Astrocyte of the cerebellum (primary cell): ENCODE measurements at regions not wholly inside any gene's neighbourhood (a gene's known extent, or its start where the extent isn't known, plus 50 kb on each side); places are given as distances from the start of the nearest gene placed in this dataset.
A peak's percentile ranks its signal among the peaks of the same experiment; 100 is the strongest.
"Not testable (repeated sequence)": the region's sequence is repeated elsewhere in the genome, so short reads cannot be mapped to it uniquely, and the experiment has no call there.

ENCODE experiments used
- DNase-seq: peaks from one replicate; pipeline ENCODE4 v3.0.0-alpha.2; 2011; ENCODE audit warnings: low read depth
- H3K4me3 ChIP-seq: 2 replicates; pipeline ENCODE4 v1.5.1; 2011; ENCODE audit warnings: mild to moderate bottlenecking, low read depth, low read length, moderate library complexity
- in situ Hi-C: cut with HindIII; loops from 2 replicates; pipeline ENCODE4 v1.10.0; 2017; ENCODE audit warnings: low sequenced_read_pairs
- TF ChIP-seq, protein P1 (sequence below): IDR thresholded peaks from 2 replicates; pipeline ENCODE4 v1.5.1; 2012; ENCODE audit warnings: low read length, low read depth, moderate library complexity, mild to moderate bottlenecking; ENCODE audit errors: missing control alignments

DNA sequence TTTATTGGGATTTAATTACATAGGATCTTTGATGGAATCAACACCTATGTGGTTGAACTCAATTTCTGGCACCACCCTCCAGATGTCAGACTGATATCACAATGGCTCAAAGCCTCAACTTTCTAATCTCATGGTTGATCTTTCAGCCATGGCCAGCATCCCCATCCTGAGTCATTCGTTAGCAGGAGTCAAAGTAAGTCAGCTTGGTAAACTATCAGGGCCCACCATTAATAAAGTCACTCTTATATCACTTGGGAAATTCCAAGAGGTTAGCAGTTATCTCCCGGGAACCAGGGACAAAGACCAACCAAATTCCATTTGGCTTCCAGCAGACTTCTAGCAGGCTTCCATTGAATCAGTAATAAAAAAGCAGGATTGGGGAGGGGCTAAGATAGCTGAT lies 50.7 kb upstream of the TNFSF4 start:
- no peak for DNase-seq
- TF ChIP-seq, protein P1, sequence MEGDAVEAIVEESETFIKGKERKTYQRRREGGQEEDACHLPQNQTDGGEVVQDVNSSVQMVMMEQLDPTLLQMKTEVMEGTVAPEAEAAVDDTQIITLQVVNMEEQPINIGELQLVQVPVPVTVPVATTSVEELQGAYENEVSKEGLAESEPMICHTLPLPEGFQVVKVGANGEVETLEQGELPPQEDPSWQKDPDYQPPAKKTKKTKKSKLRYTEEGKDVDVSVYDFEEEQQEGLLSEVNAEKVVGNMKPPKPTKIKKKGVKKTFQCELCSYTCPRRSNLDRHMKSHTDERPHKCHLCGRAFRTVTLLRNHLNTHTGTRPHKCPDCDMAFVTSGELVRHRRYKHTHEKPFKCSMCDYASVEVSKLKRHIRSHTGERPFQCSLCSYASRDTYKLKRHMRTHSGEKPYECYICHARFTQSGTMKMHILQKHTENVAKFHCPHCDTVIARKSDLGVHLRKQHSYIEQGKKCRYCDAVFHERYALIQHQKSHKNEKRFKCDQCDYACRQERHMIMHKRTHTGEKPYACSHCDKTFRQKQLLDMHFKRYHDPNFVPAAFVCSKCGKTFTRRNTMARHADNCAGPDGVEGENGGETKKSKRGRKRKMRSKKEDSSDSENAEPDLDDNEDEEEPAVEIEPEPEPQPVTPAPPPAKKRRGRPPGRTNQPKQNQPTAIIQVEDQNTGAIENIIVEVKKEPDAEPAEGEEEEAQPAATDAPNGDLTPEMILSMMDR = no peak
- no peak overlapping the region for H3K4me3 ChIP-seq
- in situ Hi-C loops = no loop called here

DNA sequence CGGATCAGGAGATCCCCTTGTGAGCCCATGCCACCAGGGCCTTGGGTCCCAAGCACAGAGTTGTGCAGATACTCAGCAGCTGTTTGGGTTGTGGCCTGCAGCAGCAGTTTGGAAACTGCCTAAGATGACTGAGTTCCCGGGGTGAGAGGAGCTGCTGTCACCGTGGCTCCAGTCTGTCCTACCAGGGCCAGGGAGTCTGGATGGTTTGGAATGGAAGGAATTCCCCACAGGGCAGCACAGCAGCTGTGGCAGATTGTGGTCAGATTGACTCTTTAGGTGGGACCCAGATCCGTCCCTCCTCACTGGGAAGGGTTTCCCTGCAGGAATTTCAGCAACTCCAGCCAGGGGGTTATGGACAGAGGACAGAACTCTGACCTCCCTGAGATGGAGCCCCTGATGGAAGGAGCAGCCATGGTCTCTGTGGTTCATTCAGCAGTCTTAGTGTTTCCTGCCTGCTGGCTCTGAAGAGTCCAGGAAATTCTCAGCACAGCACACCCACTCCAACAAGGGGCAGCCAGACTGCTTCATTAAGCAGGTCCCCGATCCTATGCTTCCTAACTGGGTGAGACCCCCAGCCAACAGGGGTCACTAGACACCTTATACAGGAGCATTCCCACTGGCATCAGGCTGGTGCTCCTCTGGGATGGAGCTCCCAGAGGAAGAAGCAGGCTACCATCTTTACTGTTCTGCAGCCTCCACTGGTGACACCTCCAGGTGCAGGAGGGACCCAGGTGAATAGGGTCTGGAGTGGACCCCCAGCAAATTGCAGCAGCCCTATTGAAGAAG lies 51.5 kb upstream of the TNFSF4 start:
- in situ Hi-C loops = no loop called here
- DNase-seq = no peak
- TF ChIP-seq, protein P1 = no peak
- H3K4me3 ChIP-seq = no peak overlapping the region

DNA sequence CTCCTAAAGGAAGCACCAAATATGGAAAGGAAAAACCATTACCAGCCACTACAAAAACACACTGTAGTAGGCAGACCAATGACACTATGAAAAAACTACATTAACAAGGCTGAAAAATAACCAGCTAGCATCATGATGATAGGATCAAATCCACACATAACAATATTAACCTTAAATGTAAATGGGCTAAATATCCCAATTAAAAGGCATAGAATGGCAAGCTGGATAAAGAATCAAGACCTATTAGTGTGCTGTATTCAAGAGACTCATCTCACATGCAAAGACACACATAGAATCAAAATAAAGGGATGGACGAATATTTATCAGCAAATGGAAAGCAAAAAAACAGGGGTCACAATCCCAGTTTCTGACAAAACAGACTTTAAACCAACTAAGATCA lies 53.2 kb upstream of the TNFSF4 start:
- DNase-seq, H3K4me3 ChIP-seq, in situ Hi-C loops: not testable (repeated sequence)

DNA sequence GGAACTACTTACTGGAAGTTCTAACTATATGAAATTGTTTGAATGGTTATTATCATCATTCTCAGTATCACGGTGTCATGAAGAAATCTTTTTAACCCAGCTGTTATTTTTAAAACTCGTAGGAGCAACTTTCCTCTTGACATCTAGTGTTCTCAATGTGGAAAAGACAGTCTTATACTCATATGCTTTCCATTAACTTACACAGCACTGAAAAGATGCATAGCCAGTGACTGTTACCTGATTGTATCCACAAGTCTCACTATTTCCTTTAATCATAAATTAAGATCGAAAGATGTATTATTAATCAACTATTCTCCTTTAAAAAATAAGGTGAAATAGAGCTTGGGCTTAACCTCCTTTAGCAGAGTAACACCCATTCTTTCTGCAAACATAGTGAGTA lies 59.7 kb upstream of the TNFSF4 start:
- no peak for DNase-seq
- TF ChIP-seq, protein P1 = no peak
- in situ Hi-C loops = no loop called here

DNA sequence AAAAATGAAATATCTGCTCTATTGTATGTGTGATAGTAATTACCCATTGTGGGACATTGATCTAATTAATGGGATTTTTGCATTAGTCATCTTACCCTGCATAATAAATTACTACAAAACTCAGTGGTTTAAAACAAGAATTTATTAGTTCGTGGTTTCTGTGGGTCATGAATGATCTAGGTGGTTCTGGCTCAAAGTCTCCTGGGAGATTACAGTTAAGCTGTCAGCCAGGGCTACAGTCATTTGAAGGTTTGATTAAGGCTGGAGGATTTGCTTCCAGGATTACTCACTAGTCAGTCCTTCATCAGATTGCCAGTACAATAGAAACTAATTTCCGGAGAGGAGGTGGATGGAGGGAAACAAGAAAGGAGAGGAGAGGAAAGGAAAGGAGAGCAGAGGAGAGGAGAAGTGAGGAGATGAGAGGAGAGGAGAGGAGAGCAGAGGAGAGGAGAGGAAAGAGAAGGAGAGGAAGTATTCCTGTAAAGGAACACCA lies 60.4 kb upstream of the TNFSF4 start:
- H3K4me3 ChIP-seq = no peak overlapping the region
- TF ChIP-seq, protein P1 = no peak
- in situ Hi-C loops = no loop called here
- peak; percentile 74 for DNase-seq

More for the DNA sequence above, 59.7 kb upstream of the TNFSF4 start:
- H3K4me3 ChIP-seq = no peak overlapping the region

DNA sequence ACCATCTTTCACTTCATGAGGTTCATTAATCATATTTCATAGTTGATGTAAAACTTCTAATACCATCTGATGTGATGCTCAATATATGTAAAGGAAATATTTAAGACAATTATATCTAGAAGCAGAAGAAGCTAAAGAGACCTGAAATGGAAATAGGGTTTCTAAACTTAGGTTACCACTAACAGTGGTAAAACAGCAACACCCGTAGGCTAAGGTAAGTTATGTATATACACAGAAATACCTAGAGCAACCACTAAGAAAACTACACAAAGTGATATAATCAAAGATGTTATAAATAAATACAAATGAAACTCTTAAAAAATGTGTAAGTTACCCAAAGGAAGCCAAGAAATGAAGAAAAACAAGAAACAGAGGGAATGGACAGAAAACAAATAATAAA lies 61.1 kb upstream of the TNFSF4 start:
- no peak overlapping the region for H3K4me3 ChIP-seq
- TF ChIP-seq, protein P1 = no peak
- in situ Hi-C loops = no loop called here
- DNase-seq = no peak

DNA sequence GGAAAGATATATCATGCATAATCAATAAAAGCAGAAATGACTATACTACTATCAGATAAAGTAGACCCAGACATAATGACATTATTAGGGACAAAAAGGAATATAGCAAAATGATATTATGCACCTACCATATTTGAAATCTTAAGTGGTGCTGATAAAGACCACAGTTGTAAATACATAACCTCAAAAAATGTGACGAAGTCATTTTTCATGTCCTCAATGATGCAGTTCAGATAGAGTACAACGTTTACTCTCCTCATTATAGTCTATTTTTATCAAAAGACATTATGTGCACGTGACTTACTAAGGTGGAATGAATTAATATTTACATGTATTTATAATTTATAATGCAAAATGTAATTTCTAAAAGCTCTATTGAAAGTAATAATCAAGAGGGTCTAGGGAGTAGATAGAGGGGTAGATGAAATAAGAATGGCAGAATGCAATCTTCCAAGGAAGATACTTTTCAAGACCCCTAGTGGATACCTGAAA lies 61.7 kb upstream of the TNFSF4 start:
- no peak for DNase-seq
- TF ChIP-seq, protein P1 = no peak
- in situ Hi-C loops = no loop called here

More for the DNA sequence above, 61.7 kb upstream of the TNFSF4 start:
- H3K4me3 ChIP-seq = no peak overlapping the region
